SK-N-SH (cell line): ENCODE measurements at regions not wholly inside any gene's neighbourhood (a gene's known extent, or its start where the extent isn't known, plus 50 kb on each side); places are given as distances from the start of the nearest gene placed in this dataset.

Experiments
- CTCF ChIP-seq: fragments of 200-600 bp; sonication (generic); IDR thresholded peaks from 2 replicates; pipeline ENCODE4 v1.6.1; 2017; ENCODE audit warnings: antibody characterized with exemption, mild to moderate bottlenecking, moderate library complexity
- EP300 ChIP-seq, 2 experiments: IDR thresholded peaks; 2 replicates each; pipeline versions ENCODE4 v1.4.0 to v1.6.1; 2012; ENCODE audit warnings: borderline replicate concordance in 1 of 2, low read depth in 1 of 2, low read length in 1 of 2
- EZH2phosphoT487 ChIP-seq: fragments of 200-600 bp; sonication (generic); IDR thresholded peaks from 2 replicates; pipeline ENCODE4 v1.6.1; 2017; ENCODE audit warnings: low read depth, mixed run types, mild to moderate bottlenecking, antibody characterized with exemption, moderate library complexity, borderline replicate concordance
- JUND ChIP-seq: IDR thresholded peaks from 2 replicates; pipeline ENCODE4 v1.4.0; 2012
- MXI1 ChIP-seq: IDR thresholded peaks from 2 replicates; pipeline ENCODE4 v1.6.1; 2012; ENCODE audit warnings: mild to moderate bottlenecking, low read depth, low read length, improper control_type of control experiment
- POLR2AphosphoS5 ChIP-seq: IDR thresholded peaks from 2 replicates; pipeline ENCODE4 v1.6.1; 2012; ENCODE audit warnings: low read depth, low read length
- RAD21 ChIP-seq: IDR thresholded peaks from 2 replicates; pipeline ENCODE4 v1.6.1; 2012; ENCODE audit warnings: mild to moderate bottlenecking, low read length
- REST ChIP-seq: IDR thresholded peaks from 2 replicates; pipeline ENCODE4 v1.6.1; 2012; ENCODE audit warnings: mild to moderate bottlenecking, low read depth, low read length, moderate library complexity
- RXRA ChIP-seq: IDR thresholded peaks from 2 replicates; pipeline ENCODE4 v1.4.0; 2012; ENCODE audit warnings: low read depth, mild to moderate bottlenecking, borderline replicate concordance
- SIN3A ChIP-seq: IDR thresholded peaks from 2 replicates; pipeline ENCODE4 v1.6.1; 2012; ENCODE audit warnings: low read depth, mild to moderate bottlenecking, low read length, moderate library complexity, borderline replicate concordance
- TAF1 ChIP-seq: IDR thresholded peaks from 2 replicates; pipeline ENCODE4 v1.6.1; 2012; ENCODE audit warnings: low read depth, mild to moderate bottlenecking, low read length, moderate library complexity, borderline replicate concordance
- ZBTB33 ChIP-seq: IDR thresholded peaks from 2 replicates; pipeline ENCODE4 v1.4.0; 2012; ENCODE audit warnings: low read depth, borderline replicate concordance

- TF ChIP-seq CTCF (no peak), TAF1 (no peak), POLR2AphosphoS5 (no peak), MXI1 (no peak), SIN3A (no peak), JUND (no peak), RAD21 (no peak), EP300 (IDR thresholded peaks at IDR 0.05; ENCODE audit: borderline replicate concordance in 1 of 2, low read depth in 1 of 2, low read length in 1 of 2) (no peak), REST (no peak), ZBTB33 (no peak), RXRA (no peak), EZH2phosphoT487 (no peak)
Measured at GRCh38 chr18:43917520-43917919, 640.2 kb upstream of the SYT4 start.
